Osteoblast (primary cell): ENCODE measurements at regions not wholly inside any gene's neighbourhood (a gene's known extent, or its start where the extent isn't known, plus 50 kb on each side); places are given as distances from the start of the nearest gene placed in this dataset.

Experiments
- DNase-seq: peaks from one replicate; pipeline ENCODE4 v3.0.0; 2011; ENCODE audit warnings: low spot score, mixed read lengths; ENCODE audit not compliant: insufficient read length; ENCODE audit errors: missing footprints
- H2AFZ ChIP-seq: 2 replicates; pipeline ENCODE4 v1.6.0; 2011; ENCODE audit warnings: mild to moderate bottlenecking, low read length
- H3K27ac ChIP-seq: 2 replicates; pipeline ENCODE4 v1.5.1; 2011; ENCODE audit warnings: mild to moderate bottlenecking, low read depth, low read length, moderate library complexity
- H3K27me3 ChIP-seq: 2 replicates; pipeline ENCODE4 v1.6.0; 2012; ENCODE audit warnings: mild to moderate bottlenecking, control low read depth, inconsistent platforms, low read length, moderate library complexity; ENCODE audit not compliant: insufficient read depth
- H3K36me3 ChIP-seq: 2 replicates; pipeline ENCODE4 v1.5.1; 2011; ENCODE audit warnings: mild to moderate bottlenecking, low read length, control low read depth, moderate library complexity; ENCODE audit not compliant: insufficient read depth
- H3K4me1 ChIP-seq: 2 replicates; pipeline ENCODE4 v1.5.1; 2011; ENCODE audit warnings: mild to moderate bottlenecking, low read length, control low read depth, moderate library complexity; ENCODE audit not compliant: insufficient read depth
- H3K4me2 ChIP-seq: 2 replicates; pipeline ENCODE4 v1.6.0; 2011; ENCODE audit warnings: mild to moderate bottlenecking, low read length; ENCODE audit not compliant: insufficient read depth
- H3K4me3 ChIP-seq: fragments of 200-600 bp; sonication (generic); 3 replicates; pipeline ENCODE4 v1.5.1; 2012; ENCODE audit warnings: mild to moderate bottlenecking, low read length, inconsistent platforms; ENCODE audit not compliant: insufficient read depth
- H3K79me2 ChIP-seq: 2 replicates; pipeline ENCODE4 v1.6.0; 2012; ENCODE audit warnings: mild to moderate bottlenecking, low read length, control low read depth, inconsistent platforms; ENCODE audit not compliant: insufficient read depth
- H3K9me3 ChIP-seq: 2 replicates; pipeline ENCODE4 v1.5.1; 2011; ENCODE audit warnings: low read depth, low read length, control low read depth
- H4K20me1 ChIP-seq: 2 replicates; pipeline ENCODE4 v1.6.0; 2012; ENCODE audit warnings: mild to moderate bottlenecking, low read length, control low read depth; ENCODE audit not compliant: insufficient read depth
- CTCF ChIP-seq: IDR thresholded peaks from 2 replicates; pipeline ENCODE4 v1.5.1; 2011; ENCODE audit warnings: mild to moderate bottlenecking, low read depth, low read length, moderate library complexity; ENCODE audit errors: extremely low read depth

GRCh38 chr1:98129491-98129890 lies 208.7 kb upstream of the DPYD start:
- H3K27ac ChIP-seq, result no peak overlapping the region
- TF ChIP-seq CTCF, result no peak
- no peak overlapping the region for H3K4me3 ChIP-seq
- no peaks in the 10 kb centered on the region for H3K9me3 ChIP-seq
- H3K27me3 ChIP-seq, result no peaks in the 10 kb centered on the region
- H3K36me3 ChIP-seq, result no peaks in the 10 kb centered on the region
- no peaks in the 10 kb centered on the region for H3K79me2 ChIP-seq
- H2AFZ ChIP-seq, result no peak overlapping the region
- H3K4me2 ChIP-seq, result no peak overlapping the region
- no peak for DNase-seq
- peaks cover 8% of the 10 kb centered on the region for H3K4me1 ChIP-seq
- no peaks in the 10 kb centered on the region for H4K20me1 ChIP-seq

GRCh38 chr1:98126740-98127139 lies 205.9 kb upstream of the DPYD start:
- no peaks in the 10 kb centered on the region for H3K9me3 ChIP-seq
- TF ChIP-seq CTCF, result no peak
- no peaks in the 10 kb centered on the region for H3K36me3 ChIP-seq
- no peak overlapping the region for H3K27ac ChIP-seq
- no peaks in the 10 kb centered on the region for H4K20me1 ChIP-seq
- no peaks in the 10 kb centered on the region for H3K27me3 ChIP-seq
- peak overlapping the region; percentile 32 for H2AFZ ChIP-seq
- no peak overlapping the region for H3K4me2 ChIP-seq
- no peak for DNase-seq
- H3K4me1 ChIP-seq, result no peaks in the 10 kb centered on the region
- no peaks in the 10 kb centered on the region for H3K79me2 ChIP-seq
- H3K4me3 ChIP-seq, result no peak overlapping the region

GRCh38 chr1:98121646-98122045 lies 200.8 kb upstream of the DPYD start:
- Histone ChIP-seq H3K79me2 (no peaks in the 10 kb centered on the region), H3K27ac (no peak overlapping the region), H3K4me2 (no peak overlapping the region), H4K20me1 (no peaks in the 10 kb centered on the region), H3K9me3 (no peaks in the 10 kb centered on the region), H3K27me3 (no peaks in the 10 kb centered on the region), H3K36me3 (no peaks in the 10 kb centered on the region), H2AFZ (no peak overlapping the region), H3K4me1 (no peaks in the 10 kb centered on the region), H3K4me3 (no peak overlapping the region)
- TF ChIP-seq CTCF, result no peak
- DNase-seq, result no peak

GRCh38 chr1:98119796-98120195 lies 199.0 kb upstream of the DPYD start:
- no peak overlapping the region for H2AFZ ChIP-seq

More at GRCh38 chr1:98119796-98120195, 199.0 kb upstream of the DPYD start:
- Histone ChIP-seq H3K4me2 (no peak overlapping the region), H3K79me2 (no peaks in the 10 kb centered on the region), H3K27ac (no peak overlapping the region), H3K36me3 (no peaks in the 10 kb centered on the region), H4K20me1 (no peaks in the 10 kb centered on the region), H3K9me3 (no peaks in the 10 kb centered on the region), H3K4me3 (no peak overlapping the region), H3K27me3 (no peaks in the 10 kb centered on the region), H3K4me1 (no peaks in the 10 kb centered on the region)
- no peak for DNase-seq
- no peak for TF ChIP-seq CTCF
